IMR-90 (cell line): ENCODE measurements at regions not wholly inside any gene's neighbourhood (a gene's known extent, or its start where the extent isn't known, plus 50 kb on each side); places are given as distances from the start of the nearest gene placed in this dataset.

Experiments used
- ATAC-seq: fragments of 200-7000 bp; cut with Tn5 transposase; 2 replicates; pipeline ENCODE4 v1.9.1; 2020; ENCODE audit warnings: low read depth, mild to moderate bottlenecking, moderate library complexity
- BruUV-seq: library from RNA; stranded (reverse); fragments of 400-500 nt; replicated peaks from 2 replicates; lab custom pipeline; 2021; lab: Mats Ljungman, UMichigan
- CTCF ChIA-PET: fragments of 300-600 bp; formaldehyde crosslinking; extraction: SDS; loops from one replicate; lab custom pipeline; 2021; ENCODE audit warnings: antibody characterized with exemption; lab: Yijun Ruan, JAX
- POLR2A ChIA-PET: fragments of 300-600 bp; sonication (Branson Sonifier 250); formaldehyde crosslinking; loops from one replicate; lab custom pipeline; 2022; ENCODE audit warnings: antibody characterized with exemption; ENCODE audit not compliant: unreplicated experiment; lab: Charles Lee
- DNase-seq: peaks from one replicate; pipeline ENCODE4 v3.0.0; 2013
- H2AFZ ChIP-seq: replicated peaks from 2 replicates; pipeline ENCODE3; 2013; ENCODE audit warnings: low read length, mild to moderate bottlenecking; ENCODE audit not compliant: poor library complexity
- H2AK5ac ChIP-seq: 2 replicates; pipeline ENCODE4 v1.6.1; 2013; ENCODE audit warnings: low read depth, low read length, inconsistent platforms
- H2AK9ac ChIP-seq: replicated peaks from 2 replicates; pipeline ENCODE3; 2013; ENCODE audit warnings: mild to moderate bottlenecking, low read depth, low read length, moderate library complexity; ENCODE audit not compliant: poor library complexity
- H2BK120ac ChIP-seq: 2 replicates; pipeline ENCODE4 v1.6.1; 2013; ENCODE audit warnings: low read depth, low read length, inconsistent platforms
- H2BK15ac ChIP-seq: 3 replicates; pipeline ENCODE4 v1.6.1; 2013; ENCODE audit warnings: low read depth, low read length, inconsistent platforms
- H2BK20ac ChIP-seq: 2 replicates; pipeline ENCODE4 v1.6.1; 2013; ENCODE audit warnings: low read depth, mild to moderate bottlenecking, inconsistent platforms, low read length, moderate library complexity
- H2BK5ac ChIP-seq: 2 replicates; pipeline ENCODE4 v1.6.1; 2013; ENCODE audit warnings: mild to moderate bottlenecking, low read depth, low read length, inconsistent platforms; ENCODE audit not compliant: poor library complexity, severe bottlenecking
- H3K14ac ChIP-seq: replicated peaks from 2 replicates; pipeline ENCODE4 v1.6.1; 2013; ENCODE audit warnings: low read depth, low read length, inconsistent platforms
- H3K18ac ChIP-seq: 2 replicates; pipeline ENCODE4 v1.6.1; 2013; ENCODE audit warnings: low read depth, low read length, control low read depth
- H3K23ac ChIP-seq: 2 replicates; pipeline ENCODE4 v1.6.1; 2013; ENCODE audit warnings: low read depth, low read length, inconsistent platforms
- H3K27ac ChIP-seq: 2 replicates; pipeline ENCODE4 v1.5.1; 2013; ENCODE audit warnings: mild to moderate bottlenecking, control low read depth, low read length; ENCODE audit not compliant: insufficient read depth
- H3K27me3 ChIP-seq: 2 replicates; pipeline ENCODE4 v1.6.1; 2013; ENCODE audit warnings: low read length; ENCODE audit not compliant: control insufficient read depth, insufficient read depth
- H3K36me3 ChIP-seq: 2 replicates; pipeline ENCODE4 v1.6.1; 2013; ENCODE audit warnings: low read length, mixed read lengths; ENCODE audit not compliant: control insufficient read depth, insufficient read depth
- H3K4ac ChIP-seq: 2 replicates; pipeline ENCODE4 v1.6.1; 2013; ENCODE audit warnings: low read depth, low read length, inconsistent platforms
- H3K4me1 ChIP-seq: 2 replicates; pipeline ENCODE4 v1.6.1; 2013; ENCODE audit warnings: low read length, mixed read lengths; ENCODE audit not compliant: control insufficient read depth, insufficient read depth
- H3K4me2 ChIP-seq: 2 replicates; pipeline ENCODE4 v1.6.1; 2013; ENCODE audit warnings: low read depth, mild to moderate bottlenecking, control low read depth, low read length, moderate library complexity
- H3K4me3 ChIP-seq: 2 replicates; pipeline ENCODE4 v1.5.1; 2013; ENCODE audit warnings: low read depth, mild to moderate bottlenecking, control low read depth, low read length, moderate library complexity; ENCODE audit not compliant: insufficient read depth
- H3K56ac ChIP-seq: 2 replicates; pipeline ENCODE4 v1.6.1; 2013; ENCODE audit warnings: low read length, inconsistent platforms; ENCODE audit not compliant: insufficient read depth; ENCODE audit errors: extremely low read depth
- H3K79me1 ChIP-seq, 2 experiments: 2 replicates each; pipeline ENCODE4 v1.6.1; 2013; ENCODE audit warnings: low read length in 2 of 2, inconsistent platforms in 1 of 2, low read depth in 1 of 2
- H3K9ac ChIP-seq: 2 replicates; pipeline ENCODE4 v1.6.1; 2013; ENCODE audit warnings: low read depth, low read length, control low read depth
- H3K9me1 ChIP-seq: 2 replicates; pipeline ENCODE4 v1.6.1; 2013; ENCODE audit warnings: low read length, inconsistent platforms; ENCODE audit not compliant: insufficient read depth
- H3K9me3 ChIP-seq: 2 replicates; pipeline ENCODE4 v1.6.1; 2013; ENCODE audit warnings: low read length; ENCODE audit not compliant: control insufficient read depth, insufficient read depth
- H4K20me1 ChIP-seq: 2 replicates; pipeline ENCODE4 v1.6.1; 2013; ENCODE audit warnings: low read length, inconsistent platforms; ENCODE audit not compliant: insufficient read depth
- H4K5ac ChIP-seq: 2 replicates; pipeline ENCODE4 v1.6.1; 2013; ENCODE audit warnings: mild to moderate bottlenecking, low read depth, low read length, control low read depth
- H4K8ac ChIP-seq, 2 experiments: 2 replicates each; pipeline ENCODE4 v1.6.1; 2013; ENCODE audit warnings: low read depth in 2 of 2, low read length in 2 of 2, control low read depth in 1 of 2, inconsistent platforms in 1 of 2
- H4K91ac ChIP-seq: 2 replicates; pipeline ENCODE4 v1.6.1; 2013; ENCODE audit warnings: low read depth, low read length, inconsistent platforms; ENCODE audit not compliant: insufficient read depth
- CEBPB ChIP-seq: IDR thresholded peaks from 2 replicates; pipeline ENCODE4 v1.6.1; 2012; ENCODE audit warnings: low read depth, low read length, improper control_type of control experiment
- FOS ChIP-seq: fragments of 150-350 bp; IDR thresholded peaks from 2 replicates; pipeline ENCODE4 v1.6.1; 2016; ENCODE audit warnings: low read depth, low read length
- MAFK ChIP-seq: IDR thresholded peaks from 2 replicates; pipeline ENCODE4 v1.6.1; 2012; ENCODE audit warnings: low read depth, low read length, improper control_type of control experiment
- WGBS, 2 experiments: methylation state at CpG; one replicate each; pipeline versions ENCODE4 v1.1.5 to v1.1.7; 2013; ENCODE audit warnings: missing lambda C conversion rate in 2 of 2; ENCODE audit not compliant: insufficient read length in 1 of 2; ENCODE audit errors: extremely low coverage in 2 of 2; 5-methylcytosine and 5-hydroxymethylcytosine counted together
- dilution Hi-C: fragments of 300-500 bp; cut with HindIII; formaldehyde crosslinking; loops from one replicate; pipeline ENCODE4 v1.14.3; 2018; ENCODE audit warnings: low sequenced_read_pairs; ENCODE audit not compliant: unreplicated experiment
- in situ Hi-C: fragments of 300-500 bp; cut with MboI; formaldehyde crosslinking; loops from 3 replicates; pipeline ENCODE4 v1.14.3; 2019; ENCODE audit warnings: low sequenced_read_pairs, inconsistent platforms, mixed read lengths
- intact Hi-C: fragments of 100-400 bp; cut with micrococcal nuclease; formaldehyde crosslinking; loops from 2 replicates; pipeline ENCODE4 v1.10.0; 2022

DNA sequence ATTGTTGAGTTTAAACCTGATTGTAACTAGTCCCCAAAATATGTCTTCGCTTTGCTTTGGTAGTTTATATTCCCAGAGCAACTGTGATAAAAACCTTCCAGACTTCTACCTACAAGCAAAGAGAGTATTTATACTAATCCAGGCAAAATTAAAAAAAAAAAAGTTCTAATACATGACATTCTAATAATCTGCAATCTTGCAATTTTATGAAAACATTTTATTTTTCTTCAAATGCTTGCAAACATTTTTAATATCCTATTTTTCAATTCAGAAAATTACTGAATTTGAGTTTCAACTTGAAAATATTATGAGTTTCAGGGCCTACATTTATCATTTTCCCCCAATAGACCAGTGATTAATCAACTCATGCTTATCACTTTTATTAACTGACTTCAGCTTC is 830.2 kb upstream of the KLHL1 start:
- CTCF ChIA-PET: no interaction called here

More for the DNA sequence above, 830.2 kb upstream of the KLHL1 start:
- Histone ChIP-seq H3K27ac (no peak overlapping the region), H3K4me2 (no peak overlapping the region), H3K79me1 (no peaks in the 10 kb centered on the region), H2AK9ac (no peak overlapping the region), H3K9me1 (no peaks in the 10 kb centered on the region), H3K36me3 (no peaks in the 10 kb centered on the region), H2AFZ (no peak overlapping the region), H3K4me3 (no peak overlapping the region), H2BK120ac (no peak overlapping the region), H4K8ac (no peak overlapping the region), H2AK5ac (no peak overlapping the region), H3K56ac (no peak overlapping the region), H3K9me3 (no peaks in the 10 kb centered on the region), H4K20me1 (no peaks in the 10 kb centered on the region), H3K4me1 (no peaks in the 10 kb centered on the region), H3K27me3 (no peaks in the 10 kb centered on the region), H3K4ac (no peak overlapping the region), H3K18ac (no peak overlapping the region), H3K9ac (no peak overlapping the region), H3K14ac (no peak overlapping the region), H4K91ac (no peak overlapping the region), H2BK20ac (no peak overlapping the region), H3K23ac (no peak overlapping the region), H2BK15ac (no peak overlapping the region), H2BK5ac (no peak overlapping the region), H4K5ac (no peak overlapping the region)
- DNase-seq: no peak
- ATAC-seq: no peak
- dilution Hi-C loops: no loop called here
- WGBS, 2 experiments: no CpG with 5 or more reads among the region's 1 CpG
- POLR2A ChIA-PET: no interaction called here
- no peak for TF ChIP-seq CEBPB
- peak; percentile 55 for TF ChIP-seq MAFK
- no peak for TF ChIP-seq FOS
- in situ Hi-C loops: no loop called here
- BruUV-seq: no TSS peak
- intact Hi-C loops: no loop called here
